H1 (cell line): ENCODE measurements at regions not wholly inside any gene's neighbourhood (a gene's known extent, or its start where the extent isn't known, plus 50 kb on each side); places are given as distances from the start of the nearest gene placed in this dataset.

Experiments
- CTCF ChIA-PET: fragments of 300-600 bp; sonication (Branson Sonifier 250); formaldehyde crosslinking; loops from one replicate; lab custom pipeline; 2021; ENCODE audit not compliant: partially characterized antibody; lab: Charles Lee
- POLR2A ChIA-PET: fragments of 300-600 bp; sonication (Branson Sonifier 250); formaldehyde crosslinking; loops from one replicate; lab custom pipeline; 2021; ENCODE audit warnings: inconsistent platforms; ENCODE audit not compliant: partially characterized antibody; lab: Charles Lee
- DNase-seq, 2 experiments: peaks; one replicate each; pipeline versions ENCODE4 v3.0.0 to v3.0.0-alpha.2; 2010 to 2022; ENCODE audit warnings: low spot score in 2 of 2, low read depth in 1 of 2, mixed read lengths in 1 of 2
- FAIRE-seq: peaks from 2 replicates; lab custom pipeline; 2011; peaks lifted over from hg19 to GRCh38; lab: Jason Lieb, UNC
- H2AFZ ChIP-seq: 2 replicates; pipeline ENCODE4 v1.8.1; 2012; ENCODE audit warnings: low read length, inconsistent platforms
- H2AK5ac ChIP-seq: 2 replicates; pipeline ENCODE4 v1.6.1; 2013; ENCODE audit warnings: low read depth, low read length
- H2BK120ac ChIP-seq: replicated peaks from 2 replicates; pipeline ENCODE3; 2013; ENCODE audit warnings: low read depth, low read length, inconsistent platforms
- H2BK12ac ChIP-seq: 2 replicates; pipeline ENCODE4 v1.6.1; 2013; ENCODE audit warnings: low read depth, low read length
- H2BK15ac ChIP-seq: 2 replicates; pipeline ENCODE4 v1.6.1; 2013; ENCODE audit warnings: low read length
- H2BK20ac ChIP-seq: 2 replicates; pipeline ENCODE4 v1.6.1; 2013; ENCODE audit warnings: low read length
- H2BK5ac ChIP-seq: 2 replicates; pipeline ENCODE4 v1.6.1; 2013; ENCODE audit warnings: low read depth, low read length
- H3K14ac ChIP-seq: 2 replicates; pipeline ENCODE4 v1.6.1; 2013; ENCODE audit warnings: inconsistent platforms; ENCODE audit not compliant: insufficient read length
- H3K18ac ChIP-seq: 2 replicates; pipeline ENCODE4 v1.6.1; 2013; ENCODE audit warnings: low read length; ENCODE audit errors: extremely low read depth
- H3K23ac ChIP-seq: 2 replicates; pipeline ENCODE4 v1.6.1; 2013; ENCODE audit warnings: inconsistent platforms; ENCODE audit not compliant: insufficient read length
- H3K23me2 ChIP-seq: 2 replicates; pipeline ENCODE4 v1.6.1; 2013; ENCODE audit warnings: low read depth, low read length
- H3K27ac ChIP-seq: 2 replicates; pipeline ENCODE4 v1.6.1; 2011; ENCODE audit warnings: low read depth, low read length, inconsistent platforms
- H3K27me3 ChIP-seq, 4 experiments: replicated peaks in 1 of 4; 1 replicate in 1 of 4; 2 replicates in 3 of 4; pipeline versions ENCODE4 v1.6.1 to v1.8.1; 2011 to 2013; ENCODE audit warnings: low read length in 3 of 4, mild to moderate bottlenecking in 3 of 4, inconsistent platforms in 2 of 4, mixed read lengths in 2 of 4, moderate library complexity in 1 of 4; ENCODE audit not compliant: control insufficient read depth in 3 of 4, insufficient read depth in 3 of 4; ENCODE audit errors: extremely low read depth in 1 of 4
- H3K36me3 ChIP-seq, 4 experiments: 2 replicates each; pipeline versions ENCODE4 v1.6.1 to v1.8.1; 2011 to 2013; ENCODE audit warnings: mild to moderate bottlenecking in 4 of 4, low read length in 3 of 4, moderate library complexity in 2 of 4, control low read depth in 1 of 4, inconsistent platforms in 1 of 4; ENCODE audit not compliant: insufficient read depth in 4 of 4, control insufficient read depth in 2 of 4
- H3K4ac ChIP-seq: replicated peaks from 2 replicates; pipeline ENCODE3; 2013; ENCODE audit warnings: low read length, low read depth, mixed read lengths, inconsistent platforms; ENCODE audit not compliant: insufficient read length
- H3K4me1 ChIP-seq, 4 experiments: replicated peaks in 1 of 4; 1 replicate in 1 of 4; 2 replicates in 3 of 4; pipeline versions ENCODE4 v1.6.1 to v1.8.1; 2011 to 2013; ENCODE audit warnings: low read length in 3 of 4, inconsistent platforms in 2 of 4, mixed read lengths in 1 of 4; ENCODE audit not compliant: insufficient read depth in 4 of 4, control insufficient read depth in 3 of 4
- H3K4me2 ChIP-seq, 2 experiments: 2 replicates each; pipeline versions ENCODE4 v1.6.1 to v1.8.1; 2011 to 2013; ENCODE audit warnings: low read depth in 2 of 2, low read length in 2 of 2, control low read depth in 1 of 2, inconsistent platforms in 1 of 2, mild to moderate bottlenecking in 1 of 2; ENCODE audit not compliant: insufficient read depth in 1 of 2
- H3K4me3 ChIP-seq, 4 experiments: fragments of 200-600, 300-600 bp in 1 of 4; sonication (generic), shearing (Covaris generic), sonication (Bioruptor Twin) in 1 of 4; 2 replicates each; pipeline versions ENCODE4 v1.5.1 to v1.8.1; 2011 to 2016; ENCODE audit warnings: low read length in 4 of 4, low read depth in 3 of 4, control low read depth in 2 of 4, inconsistent platforms in 2 of 4, mild to moderate bottlenecking in 2 of 4, mixed read lengths in 1 of 4, moderate library complexity in 1 of 4; ENCODE audit not compliant: insufficient read depth in 2 of 4; ENCODE audit errors: extremely low read depth in 1 of 4
- H3K56ac ChIP-seq: replicated peaks from 2 replicates; pipeline ENCODE3; 2013; ENCODE audit warnings: low read depth, mild to moderate bottlenecking, mixed read lengths, low read length, inconsistent platforms; ENCODE audit not compliant: insufficient read length
- H3K79me1 ChIP-seq: 2 replicates; pipeline ENCODE4 v1.6.1; 2013; ENCODE audit warnings: low read depth, low read length, control low read depth
- H3K79me2 ChIP-seq, 2 experiments: 2 replicates each; pipeline versions ENCODE4 v1.6.1 to v1.8.1; 2012 to 2013; ENCODE audit warnings: low read length in 2 of 2, mild to moderate bottlenecking in 2 of 2, inconsistent platforms in 1 of 2; ENCODE audit not compliant: insufficient read depth in 2 of 2, control insufficient read depth in 1 of 2
- H3K9ac ChIP-seq, 4 experiments: replicated peaks in 1 of 4; 1 replicate in 1 of 4; 2 replicates in 3 of 4; pipeline versions ENCODE4 v1.6.1 to v1.8.1; 2011 to 2013; ENCODE audit warnings: low read depth in 3 of 4, low read length in 3 of 4, control low read depth in 2 of 4, mild to moderate bottlenecking in 2 of 4, moderate library complexity in 2 of 4, inconsistent platforms in 1 of 4; ENCODE audit errors: extremely low read depth in 1 of 4
- H3K9me3 ChIP-seq, 2 experiments: 2 replicates each; pipeline versions ENCODE4 v1.6.1 to v1.8.1; 2012 to 2013; ENCODE audit warnings: mild to moderate bottlenecking in 2 of 2, moderate library complexity in 2 of 2, control low read depth in 1 of 2, inconsistent platforms in 1 of 2, low read depth in 1 of 2, low read length in 1 of 2, mixed read lengths in 1 of 2; ENCODE audit not compliant: insufficient read depth in 2 of 2
- H4K20me1 ChIP-seq, 2 experiments: replicated peaks in 1 of 2; 2 replicates each; pipeline versions ENCODE3 to v1.8.1; 2011 to 2013; ENCODE audit warnings: inconsistent platforms in 2 of 2, low read length in 2 of 2, mild to moderate bottlenecking in 1 of 2; ENCODE audit not compliant: insufficient read depth in 2 of 2, control insufficient read depth in 1 of 2
- H4K5ac ChIP-seq: 2 replicates; pipeline ENCODE4 v1.6.1; 2013; ENCODE audit warnings: low read length, low read depth, mixed read lengths, inconsistent platforms; ENCODE audit not compliant: insufficient read length
- H4K8ac ChIP-seq: 2 replicates; pipeline ENCODE4 v1.8.0; 2013; ENCODE audit warnings: mild to moderate bottlenecking, moderate library complexity, low read length, inconsistent platforms; ENCODE audit not compliant: insufficient read depth; ENCODE audit errors: extremely low read depth
- H4K91ac ChIP-seq: replicated peaks from 2 replicates; pipeline ENCODE3; 2013; ENCODE audit warnings: low read length, mixed read lengths, inconsistent platforms; ENCODE audit not compliant: insufficient read length
- GABPA ChIP-seq: IDR thresholded peaks from 2 replicates; pipeline ENCODE4 v1.6.1; 2011; ENCODE audit warnings: mild to moderate bottlenecking, low read length, moderate library complexity, borderline replicate concordance; ENCODE audit not compliant: insufficient read depth
- JUN ChIP-seq: IDR thresholded peaks from 2 replicates; pipeline ENCODE4 v1.6.1; 2011; ENCODE audit warnings: low read depth, mild to moderate bottlenecking, improper control_type of control experiment, low read length
- MAX ChIP-seq: IDR thresholded peaks from 2 replicates; pipeline ENCODE4 v1.6.1; 2012; ENCODE audit warnings: inconsistent platforms
- RBBP5 ChIP-seq: IDR thresholded peaks from 2 replicates; pipeline ENCODE4 v1.7.1; 2012; ENCODE audit warnings: low read depth, mild to moderate bottlenecking, inconsistent platforms, low read length, moderate library complexity, borderline replicate concordance
- RFX5 ChIP-seq: IDR thresholded peaks from 2 replicates; pipeline ENCODE4 v1.6.1; 2011; ENCODE audit warnings: low read depth, low read length, improper control_type of control experiment, borderline replicate concordance
- TEAD4 ChIP-seq: IDR thresholded peaks from 2 replicates; pipeline ENCODE4 v1.6.1; 2012; ENCODE audit warnings: low read depth, low read length, inconsistent platforms, mixed read lengths
- WGBS, 2 experiments: shearing (Covaris generic) in 1 of 2; methylation state at CpG; one replicate each; pipeline versions ENCODE4 v1.1.6 to v1.1.7; 2013 to 2015; ENCODE audit warnings: low lambda C conversion rate in 2 of 2, mixed read lengths in 2 of 2, inconsistent platforms in 1 of 2, low coverage in 1 of 2, missing lambda C conversion rate in 1 of 2; ENCODE audit not compliant: insufficient replicate concordance in 2 of 2, insufficient coverage in 1 of 2, insufficient read length in 1 of 2; ENCODE audit errors: extremely low coverage in 1 of 2, missing lambda C conversion rate in 1 of 2; 5-methylcytosine and 5-hydroxymethylcytosine counted together

- CTCF ChIA-PET, result interaction anchor here (0.8 to 1.6 kb wide), 8 partner anchors 8 to 305 kb away, joined by 3 to 5 read pairs (median 3); partner anchors contain the start of gene MYLIP
These were observed 227.5 kb upstream of the MYLIP start for GRCh38 chr6:15901141-15902115.

More at GRCh38 chr6:15901141-15902115, 227.5 kb upstream of the MYLIP start:
- Histone ChIP-seq H3K56ac (no peak overlapping the region), H2BK15ac (no peak overlapping the region), H3K27ac (no peak overlapping the region), H2AFZ (peak overlapping the region; percentile 31), H3K27me3 (no peaks in the 10 kb centered on the region), H3K9me3 (no peaks in the 10 kb centered on the region), H3K4ac (peak overlapping the region; percentile 4), H4K91ac (no peak overlapping the region)
- DNase-seq, result no peak
- TF ChIP-seq MAX, result peak; percentile 21; the same call in 1 of the 2 replicates
- TF ChIP-seq RFX5, result no peak
- no peak for TF ChIP-seq RBBP5
- no peak for TF ChIP-seq TEAD4
- no peak for TF ChIP-seq JUN
- no peak for TF ChIP-seq GABPA
- TF ChIP-seq, all 59 proteins: peak for 1
- Histone ChIP-seq H3K36me3 (no peaks in the 10 kb centered on the region), H2AK5ac (no peak overlapping the region), H4K8ac (no peak overlapping the region; the same call in 1 of the 2 replicates), H2BK120ac (peak overlapping the region; percentile 55), H3K4me3 (no peak overlapping the region), H3K4me2 (no peak overlapping the region), H3K18ac (0 out of 2 replicates have a peak overlapping the region, but pooled peaks have one; percentile 39), H3K9ac (no peak overlapping the region), H3K4me1 (peaks cover 10 to 21% (median 15%) of the 10 kb centered on the region in 4 experiments; a peak in 6 of 7 replicates), H3K23ac (no peak overlapping the region), H3K79me2 (no peaks in the 10 kb centered on the region), H3K14ac (no peak overlapping the region), H2BK12ac (no peak overlapping the region; the same call in 1 of the 2 replicates), H4K5ac (no peak overlapping the region), H3K79me1 (no peaks in the 10 kb centered on the region), H3K23me2 (no peaks in the 10 kb centered on the region), H2BK20ac (peak overlapping the region; percentile 82; the same call in 1 of the 2 replicates), H4K20me1 (no peaks in the 10 kb centered on the region), H2BK5ac (peak overlapping the region; percentile 55; the same call in 1 of the 2 replicates)
- no peak for FAIRE-seq
- POLR2A ChIA-PET, result interaction anchor here (0.7 to 2.0 kb wide), 5 partner anchors 11 to 484 kb away, joined by 3 to 6 read pairs (median 3); partner anchors contain the start of gene MYLIP
- WGBS, 2 experiments, result 86% methylated on average over 13 of the region's 13 CpGs; no CpG with 5 or more reads in 1 of the 2 experiments
